NCI-H2227 (cell line): ENCODE measurements at regions not wholly inside any gene's neighbourhood (a gene's known extent, or its start where the extent isn't known, plus 50 kb on each side); places are given as distances from the start of the nearest gene placed in this dataset.

ENCODE experiments used
- DNase-seq: peaks from one replicate; lab custom pipeline; 2025; ENCODE audit not compliant: unreplicated experiment; lab: John Stamatoyannopoulos, UW

DNA sequence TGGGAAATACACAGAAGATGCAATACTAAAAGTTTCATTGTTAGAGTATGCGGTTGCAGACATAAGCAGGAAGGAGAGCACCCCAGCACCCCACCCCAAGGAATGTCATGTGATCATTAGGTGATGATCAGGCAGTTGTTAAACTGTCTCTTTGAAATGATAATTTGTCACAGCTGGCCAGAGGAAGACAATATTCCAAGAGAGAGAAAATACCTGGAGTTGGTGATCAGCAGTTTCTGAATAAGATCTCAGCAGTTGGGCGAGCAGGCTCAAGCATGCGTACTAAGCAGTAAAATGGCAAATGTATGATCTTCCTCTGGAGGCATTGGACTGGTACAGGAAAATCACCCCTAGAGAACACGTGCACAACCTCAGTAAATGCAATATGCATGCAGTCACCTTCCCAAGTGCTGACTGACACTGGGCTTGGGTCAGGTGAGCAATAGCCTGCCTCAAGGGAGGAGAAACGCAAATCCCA is 250.1 kb upstream of the MBL2 start:
- no peak for DNase-seq

- DNase-seq = no peak
These were observed 240.7 kb upstream of the MBL2 start for GRCh38 chr10:53013201-53013810.

DNA sequence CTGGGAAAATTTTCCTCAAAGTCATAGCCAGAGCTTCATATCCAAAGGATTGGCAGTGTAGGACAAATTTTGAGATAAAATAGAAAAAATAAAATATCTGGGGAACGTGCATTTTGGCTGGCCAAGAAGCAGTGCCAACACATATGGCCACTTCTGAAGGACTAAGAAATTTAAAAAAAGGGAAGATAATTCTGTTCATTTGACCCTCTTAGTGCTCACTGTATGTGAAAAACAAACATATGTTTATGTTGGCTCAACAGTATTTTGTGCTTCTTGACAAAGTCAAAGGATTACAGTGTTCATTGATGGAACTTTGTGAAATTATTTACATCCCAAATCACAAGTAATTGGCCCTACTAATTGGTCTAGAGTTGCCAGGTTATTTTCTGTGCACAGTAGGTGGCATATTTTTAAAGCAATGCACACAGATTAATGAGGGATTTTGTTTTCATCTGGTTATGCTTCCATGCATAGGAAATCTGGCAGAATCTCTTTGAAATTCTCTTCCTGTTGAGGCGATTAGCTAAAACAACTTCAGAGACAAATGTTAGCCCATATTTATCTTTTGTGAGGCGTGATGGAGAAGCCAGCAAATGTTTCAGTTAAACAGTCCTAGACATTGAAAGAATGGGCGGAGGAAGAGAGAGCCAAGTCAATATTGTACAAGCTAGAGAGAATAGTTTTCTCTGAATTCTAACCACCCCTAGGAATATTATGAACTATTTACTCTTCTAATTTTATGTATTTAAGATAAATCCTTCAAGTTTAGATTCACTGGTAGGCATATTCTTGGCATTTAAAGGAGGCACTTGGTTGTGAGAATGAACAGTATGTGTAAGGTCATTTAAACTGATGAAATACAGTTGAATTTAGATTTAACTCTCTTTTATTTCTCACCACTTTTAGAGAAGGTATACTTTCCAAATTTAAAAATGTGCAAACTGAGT is 237.7 kb upstream of the MBL2 start:
- no peak for DNase-seq

DNA sequence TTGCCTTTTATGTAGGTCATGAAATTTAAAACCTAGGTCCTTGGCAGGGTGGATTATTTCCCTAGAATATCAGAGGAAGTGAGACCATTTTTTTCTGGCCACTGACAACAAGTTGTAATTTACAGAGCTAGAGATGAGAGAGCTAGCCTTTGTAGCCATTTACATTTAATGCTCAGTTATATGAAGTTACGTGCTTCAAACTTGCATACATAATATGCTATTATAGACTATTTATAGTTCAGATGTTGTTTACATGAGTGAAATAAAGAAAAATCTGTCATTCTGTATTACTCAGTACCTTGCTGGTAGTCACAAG is 234.9 kb upstream of the MBL2 start:
- DNase-seq = no peak

GRCh38 chr10:53006663-53007526 is 234.3 kb upstream of the MBL2 start:
- no peak for DNase-seq

DNA sequence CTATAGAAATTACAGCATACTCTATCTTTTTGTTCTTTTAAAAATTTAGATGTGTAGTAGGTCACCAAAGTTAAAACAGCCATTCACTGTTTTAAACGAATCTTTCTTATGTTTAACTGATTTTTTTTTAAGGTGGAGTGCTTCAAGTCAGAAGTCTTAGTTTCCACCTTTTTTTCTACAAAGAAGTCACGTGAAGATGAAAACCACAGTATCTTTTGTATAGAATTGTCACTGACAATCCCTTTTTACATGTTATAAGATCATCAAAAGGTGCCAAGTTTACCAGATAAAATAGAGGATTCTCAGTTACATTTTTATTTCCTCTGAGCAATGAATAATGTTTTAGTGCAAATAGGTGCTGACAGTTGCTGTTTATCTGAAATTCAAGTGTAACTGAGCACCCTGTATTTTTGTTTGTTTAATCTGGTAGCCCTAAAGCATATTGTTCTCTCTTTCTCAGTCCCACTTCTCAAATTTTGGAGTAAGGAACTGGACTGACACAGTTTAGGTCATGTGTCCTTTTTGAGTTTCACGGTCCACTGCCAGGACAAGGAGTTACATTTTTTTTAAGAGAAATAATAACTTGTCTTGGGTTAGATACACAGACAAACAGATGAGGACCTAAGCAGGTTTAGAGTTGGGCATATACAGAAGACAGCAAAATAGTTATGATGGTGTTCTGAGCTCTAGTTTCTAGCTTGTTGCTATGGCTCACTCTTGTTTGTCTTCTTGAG is 233.2 kb upstream of the MBL2 start:
- no peak for DNase-seq

GRCh38 chr10:53003094-53003493 is 230.5 kb upstream of the MBL2 start:
- DNase-seq = no peak

DNA sequence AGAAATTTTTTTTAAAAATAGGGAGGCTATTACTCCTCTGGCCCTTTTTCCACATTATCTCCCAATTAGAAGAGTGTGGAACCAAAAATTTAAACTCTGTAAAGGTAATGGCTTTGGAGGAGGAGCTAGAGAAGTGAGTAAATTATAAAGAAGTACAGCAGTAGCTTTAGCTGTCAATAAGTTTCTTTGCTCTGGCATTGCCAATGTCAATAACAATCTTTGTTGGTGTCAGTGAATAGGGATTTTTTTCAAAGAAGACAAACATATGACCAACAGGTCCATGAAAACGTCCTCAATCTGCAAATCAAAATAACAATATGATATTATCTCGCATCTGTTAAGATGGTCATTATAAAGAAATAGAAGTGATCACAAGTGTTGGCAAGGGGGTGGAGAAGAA is 227.1 kb upstream of the MBL2 start:
- no peak for DNase-seq

DNA sequence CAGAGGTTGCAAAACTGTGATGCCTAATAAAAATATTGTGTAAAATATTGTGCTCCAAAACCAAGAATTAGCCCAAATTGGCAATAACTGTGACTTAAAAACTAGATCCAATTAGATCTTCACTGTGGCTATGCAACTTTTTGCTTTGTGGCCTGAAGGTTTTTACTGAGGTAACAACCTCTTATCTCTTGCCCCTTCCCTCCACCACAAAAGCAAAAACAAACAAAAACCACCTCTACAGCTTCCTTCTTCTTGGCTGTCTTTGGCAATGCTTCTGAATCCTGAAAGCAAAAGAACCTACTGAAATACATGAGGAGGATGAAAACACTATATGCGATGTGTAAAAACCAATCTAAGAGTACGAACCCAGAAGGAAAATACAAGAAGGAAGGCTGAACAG is 226.7 kb upstream of the MBL2 start:
- no peak for DNase-seq

DNA sequence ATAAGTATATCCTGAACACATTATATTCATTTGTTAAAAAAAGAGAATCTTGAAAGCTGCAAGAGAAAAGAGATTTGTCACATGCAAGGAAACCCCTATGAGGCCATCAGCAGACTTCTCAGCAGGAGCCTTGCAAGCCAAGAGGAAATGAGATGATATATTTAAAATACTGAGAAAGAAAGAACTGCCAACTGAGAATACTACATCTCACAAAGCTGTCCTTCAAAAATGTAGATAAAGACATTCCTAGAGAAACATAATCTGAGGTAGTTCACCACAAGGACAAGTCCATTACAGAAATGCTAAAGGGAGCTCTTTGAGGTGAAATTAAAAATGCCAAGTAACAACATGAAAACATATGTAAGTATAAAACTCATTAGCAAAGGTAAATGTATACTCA is 224.4 kb upstream of the MBL2 start:
- no peak for DNase-seq

DNA sequence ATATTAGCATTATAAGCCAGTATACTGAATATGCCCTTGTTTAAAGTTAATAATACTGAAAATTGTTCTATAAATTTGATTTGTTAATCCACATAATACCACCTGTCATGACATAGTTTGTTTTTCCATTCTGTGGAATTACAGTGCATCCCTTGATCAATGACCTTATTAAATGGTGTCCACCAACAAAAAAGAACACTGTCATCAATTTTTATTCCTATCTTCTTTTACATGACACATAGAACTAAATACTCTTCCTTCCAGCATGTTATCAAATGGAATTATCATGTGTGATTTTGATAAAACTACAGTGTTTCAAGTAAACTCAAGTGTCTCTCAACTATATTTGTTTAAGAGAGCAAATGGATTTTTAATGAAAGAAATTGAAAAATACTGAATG is 221.8 kb upstream of the MBL2 start:
- no peak for DNase-seq

GRCh38 chr10:52993109-52993508 is 220.5 kb upstream of the MBL2 start:
- DNase-seq = no peak

GRCh38 chr10:52992567-52992966 is 220.0 kb upstream of the MBL2 start:
- no peak for DNase-seq

GRCh38 chr10:52988923-52989322 is 216.3 kb upstream of the MBL2 start:
- DNase-seq = no peak

DNA sequence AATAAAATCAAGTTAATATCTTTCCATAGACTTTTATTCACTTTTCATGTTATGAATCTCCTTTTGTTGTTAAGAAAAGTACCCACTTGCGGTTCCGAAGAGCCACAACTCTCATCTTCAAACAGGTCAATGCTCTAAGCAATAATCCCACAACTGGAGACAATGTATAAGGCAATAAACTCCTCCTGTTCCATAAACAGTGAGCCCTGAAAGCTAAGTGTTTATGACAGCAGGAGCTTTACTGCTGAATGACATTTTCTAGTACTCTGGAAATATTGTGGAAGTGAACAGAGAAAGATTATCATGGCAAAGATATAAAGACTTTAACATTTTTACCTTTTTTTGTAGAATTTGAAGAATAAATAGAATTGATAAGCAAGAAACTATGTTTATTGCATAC is 213.5 kb upstream of the MBL2 start:
- DNase-seq = no peak

DNA sequence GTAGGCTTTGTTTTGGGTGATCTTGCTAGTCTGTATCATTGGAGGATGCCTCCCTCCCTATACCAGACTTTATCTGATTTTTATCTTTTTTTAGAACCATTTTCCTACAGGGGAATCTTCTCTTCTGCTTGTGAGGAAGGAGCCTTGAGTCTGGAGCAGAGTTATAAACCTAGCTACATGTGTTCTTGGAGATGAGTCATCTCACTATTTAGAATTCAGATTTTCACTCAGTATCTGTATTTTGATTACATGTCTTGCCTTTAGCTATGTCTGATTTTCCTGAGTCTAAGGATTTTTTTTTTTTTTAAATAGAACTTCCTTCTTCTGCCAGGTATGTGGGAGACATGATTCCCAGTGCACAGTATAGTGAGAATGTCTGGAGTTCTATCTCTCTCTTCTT is 211.6 kb upstream of the MBL2 start:
- no peak for DNase-seq

DNA sequence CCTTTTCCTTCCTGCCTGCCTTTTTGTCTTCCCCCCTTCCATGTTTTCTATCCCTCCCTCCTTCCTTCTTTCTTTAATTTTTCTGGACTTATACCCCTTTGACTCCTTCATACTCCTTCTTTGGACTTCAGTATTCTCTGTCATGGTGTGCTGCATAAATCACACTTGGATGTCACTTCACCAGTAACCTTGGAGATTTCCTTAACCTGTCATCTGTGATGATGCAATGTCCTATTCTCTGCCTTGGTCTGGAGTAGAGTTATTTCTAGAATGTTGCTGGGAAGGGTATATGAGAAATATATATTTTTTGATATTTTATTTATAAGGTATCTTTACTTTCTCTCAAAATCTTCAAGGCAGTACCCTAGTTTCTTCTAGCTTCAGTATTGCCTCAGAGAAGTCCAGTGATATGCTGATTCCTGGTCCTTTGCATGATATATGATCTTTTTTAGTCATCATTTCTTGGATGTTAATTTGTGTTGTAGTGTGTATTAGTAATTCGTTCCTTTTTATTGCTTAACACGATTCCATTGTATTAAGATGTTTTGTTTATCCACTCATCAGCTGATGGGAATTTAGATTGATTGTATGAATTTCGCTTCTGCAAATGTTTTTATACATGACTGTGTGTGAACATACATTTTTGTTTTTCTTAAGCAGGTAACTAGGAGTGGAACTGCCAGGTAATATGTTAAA is 206.9 kb upstream of the MBL2 start:
- DNase-seq = no peak

- DNase-seq = no peak
These were observed 205.0 kb upstream of the MBL2 start for GRCh38 chr10:52977581-52977980.

GRCh38 chr10:52967806-52968795 is 195.5 kb upstream of the MBL2 start:
- DNase-seq = no peak
